H54 (cell line): ENCODE measurements at regions not wholly inside any gene's neighbourhood (a gene's known extent, or its start where the extent isn't known, plus 50 kb on each side); places are given as distances from the start of the nearest gene placed in this dataset.

Source experiments
- DNase-seq: peaks from one replicate; pipeline ENCODE4 v3.0.0; 2011; ENCODE audit warnings: low spot score, mixed read lengths; ENCODE audit not compliant: insufficient read length
- FAIRE-seq: peaks from 3 replicates; lab custom pipeline; 2011; peaks lifted over from hg19 to GRCh38; lab: Jason Lieb, UNC
- POLR2A ChIP-seq: IDR thresholded peaks from 2 replicates; pipeline ENCODE4 v1.6.1; 2011; ENCODE audit warnings: low read depth, mild to moderate bottlenecking, low read length

GRCh38 chr4:152044331-152045036 is 283.7 kb upstream of the GATB start:
- FAIRE-seq (no peak), DNase-seq (no peak)
- no peak for TF ChIP-seq POLR2A

- no peak for TF ChIP-seq POLR2A
- FAIRE-seq: no peak
- DNase-seq: no peak
Observed at GRCh38 chr4:152041295-152041694, 280.5 kb upstream of the GATB start.

DNA sequence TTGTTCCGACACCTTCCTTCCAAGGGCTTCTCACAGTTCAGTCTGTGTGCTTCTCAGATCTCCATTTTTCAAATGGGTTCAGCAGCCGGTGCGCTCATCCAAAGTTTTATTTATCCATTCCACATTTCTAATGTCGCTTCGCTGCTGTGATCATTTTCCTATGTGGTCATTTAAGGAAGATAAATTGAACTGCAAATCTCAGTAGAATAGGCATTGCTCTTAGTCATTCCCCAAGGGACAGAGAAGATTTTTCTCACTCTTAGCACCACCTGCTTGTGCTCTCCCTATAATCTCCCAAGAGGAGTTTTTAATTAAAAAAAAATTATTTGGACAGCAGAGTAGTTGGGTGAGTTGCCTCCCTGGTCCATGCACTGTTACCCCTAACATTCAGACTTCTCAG is 278.9 kb upstream of the GATB start:
- DNase-seq: no peak
- no peak for FAIRE-seq
- no peak for TF ChIP-seq POLR2A

DNA sequence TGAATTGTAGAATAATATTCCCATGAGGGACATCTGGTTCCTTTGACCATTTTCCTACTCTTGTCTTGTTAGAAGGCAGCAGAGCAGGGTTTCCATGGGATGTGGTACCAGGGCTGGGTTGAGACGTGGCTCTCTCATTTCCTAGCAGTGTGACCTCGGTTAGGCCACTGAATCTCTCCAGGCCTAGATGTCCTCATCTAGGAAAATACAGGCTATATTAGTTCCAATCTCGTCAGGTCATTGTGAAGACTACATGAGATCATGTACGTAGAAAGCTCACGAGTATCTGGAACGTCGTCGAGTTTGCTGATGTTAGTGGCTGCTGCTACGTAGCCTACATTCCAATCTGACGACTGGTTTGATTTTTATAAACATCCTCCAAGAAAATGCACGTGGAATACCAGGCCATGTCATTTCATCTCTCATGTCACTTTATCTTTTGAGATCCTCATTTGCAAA is 278.2 kb upstream of the GATB start:
- FAIRE-seq (no peak), DNase-seq (peak; percentile 17)
- no peak for TF ChIP-seq POLR2A

GRCh38 chr4:152038238-152038637 is 277.4 kb upstream of the GATB start:
- DNase-seq (no peak), FAIRE-seq (no peak)
- no peak for TF ChIP-seq POLR2A

GRCh38 chr4:152037435-152037834 is 276.6 kb upstream of the GATB start:
- DNase-seq (no peak), FAIRE-seq (no peak)
- TF ChIP-seq POLR2A: no peak

DNA sequence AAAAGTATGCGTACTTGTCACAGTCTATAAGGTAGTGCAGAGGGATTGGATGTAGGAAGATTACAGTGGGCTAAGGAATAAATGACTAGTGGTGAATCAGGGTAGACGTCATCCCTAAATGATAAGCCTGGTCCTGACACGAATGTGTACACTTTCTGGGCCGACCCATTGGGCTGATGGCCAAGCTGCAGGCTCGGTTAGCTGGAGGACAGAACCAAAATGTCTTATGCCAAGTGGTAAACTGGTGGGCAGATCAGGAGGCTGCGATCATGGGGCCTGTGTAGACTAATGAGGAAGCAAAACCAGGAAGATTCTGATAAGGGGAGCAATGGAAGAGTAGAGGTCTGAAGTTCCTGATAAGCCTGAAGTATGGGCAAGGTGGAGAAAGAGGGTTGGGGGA is 272.8 kb upstream of the GATB start:
- no peak for FAIRE-seq
- TF ChIP-seq POLR2A: no peak
- DNase-seq: no peak

DNA sequence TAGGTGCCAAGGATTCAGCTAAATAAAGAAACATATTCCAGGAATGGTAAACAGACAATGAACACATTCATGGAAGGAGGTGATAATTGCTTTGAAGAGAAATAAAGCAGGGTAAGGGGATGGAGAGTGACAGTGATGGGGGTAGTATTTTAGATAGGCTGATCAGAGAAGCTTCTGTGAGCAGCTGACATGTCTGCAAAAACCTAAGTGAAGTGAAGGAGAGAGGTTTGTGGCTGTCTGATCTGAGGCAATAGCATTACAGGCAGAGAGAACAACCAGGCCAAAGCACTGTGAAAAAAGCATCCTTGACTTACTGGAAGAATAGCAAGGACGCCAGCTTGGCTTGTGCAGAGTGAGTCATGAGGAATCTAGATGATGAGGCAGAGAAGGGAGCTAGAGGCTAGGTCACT is 271.9 kb upstream of the GATB start:
- no peak for DNase-seq
- no peak for FAIRE-seq
- TF ChIP-seq POLR2A: no peak

DNA sequence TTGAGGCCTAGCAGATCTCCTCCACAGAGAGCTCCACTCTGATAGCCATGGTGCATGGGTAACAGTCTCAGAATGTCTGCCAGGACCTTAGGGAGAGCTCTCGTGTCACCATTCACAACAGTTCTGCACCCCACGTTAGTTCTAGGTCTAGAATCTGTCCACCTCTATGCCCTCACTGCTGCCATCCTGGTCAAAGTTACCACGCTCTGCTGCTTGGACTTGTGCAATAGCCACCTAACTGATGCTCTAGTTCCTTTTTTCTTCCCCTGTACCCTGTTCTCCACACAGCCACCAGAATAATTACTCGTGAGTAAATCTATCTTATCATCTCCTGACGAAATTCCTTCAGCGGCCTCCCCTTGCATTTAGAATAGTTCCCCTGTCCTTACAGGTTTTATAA is 268.8 kb upstream of the GATB start:
- no peak for FAIRE-seq
- DNase-seq: no peak
- no peak for TF ChIP-seq POLR2A

GRCh38 chr4:152028131-152028530 is 267.3 kb upstream of the GATB start:
- TF ChIP-seq POLR2A: no peak
- no peak for FAIRE-seq
- no peak for DNase-seq

DNA sequence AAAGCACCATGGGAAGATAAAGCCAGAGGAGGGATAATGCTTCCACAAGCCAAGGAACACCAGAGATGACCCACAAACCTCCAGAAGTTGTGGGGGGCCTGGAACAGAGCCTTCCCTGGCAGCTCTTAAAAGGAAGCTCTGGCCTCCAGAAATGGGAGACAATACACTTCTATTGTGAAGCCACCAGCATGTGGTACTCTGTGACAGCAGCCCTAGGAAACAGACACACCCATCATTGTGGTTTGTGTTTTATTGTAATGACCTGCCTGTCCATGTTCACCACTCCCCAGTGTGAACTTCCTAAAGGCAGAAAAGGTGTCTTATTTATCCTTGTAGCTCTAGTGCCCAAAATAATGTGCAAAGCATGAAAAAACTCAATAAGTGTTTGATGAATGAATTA is 264.1 kb upstream of the GATB start:
- FAIRE-seq (no peak), DNase-seq (no peak)
- no peak for TF ChIP-seq POLR2A

- FAIRE-seq (no peak), DNase-seq (no peak)
- no peak for TF ChIP-seq POLR2A
Observed at GRCh38 chr4:152023674-152024073, 262.9 kb upstream of the GATB start.

DNA sequence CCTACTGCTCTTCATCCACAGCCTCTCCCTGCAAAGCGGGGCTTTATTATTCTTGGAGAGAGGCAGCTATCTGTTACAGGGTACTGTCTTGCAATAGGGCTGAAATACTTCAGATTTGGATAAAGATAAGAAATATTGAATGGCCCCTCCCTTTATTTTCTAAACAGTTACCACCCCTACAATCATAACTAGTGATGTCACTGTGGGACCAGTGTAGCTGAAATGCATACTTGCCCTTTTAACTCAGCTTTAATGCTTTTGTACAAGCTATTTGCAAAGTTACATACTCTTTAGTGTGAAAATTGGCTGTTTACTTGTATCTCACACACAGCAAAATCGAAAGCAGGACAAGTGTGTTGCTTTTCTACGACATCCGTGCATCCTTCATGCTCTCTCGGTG is 261.7 kb upstream of the GATB start:
- FAIRE-seq: no peak
- no peak for TF ChIP-seq POLR2A
- no peak for DNase-seq

- TF ChIP-seq POLR2A: no peak
- no peak for FAIRE-seq
Observed at GRCh38 chr4:152021788-152022438, 261.1 kb upstream of the GATB start.

DNA sequence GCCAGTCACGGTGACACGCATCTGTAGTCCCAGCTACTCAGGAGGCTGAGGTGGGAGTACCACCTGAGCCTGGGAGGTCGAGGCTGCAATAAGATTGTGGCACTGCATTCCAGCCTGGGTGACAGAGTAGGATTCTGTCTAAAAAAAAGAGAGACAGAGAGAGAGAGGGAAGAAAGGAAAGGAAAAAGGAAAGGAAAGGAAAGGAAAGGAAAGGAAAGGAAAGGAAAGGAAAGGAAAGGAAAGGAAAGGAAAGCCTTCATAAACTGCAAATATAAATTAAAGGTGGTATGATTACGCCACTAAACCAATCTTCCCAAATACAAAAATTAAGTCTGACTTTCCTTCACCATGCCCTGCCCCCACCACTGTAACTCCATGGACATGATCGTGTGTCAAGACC is 259.3 kb upstream of the GATB start:
- TF ChIP-seq POLR2A: no peak
- FAIRE-seq: no peak
- DNase-seq: no peak

More at GRCh38 chr4:152021788-152022438, 261.1 kb upstream of the GATB start:
- no peak for DNase-seq
